PC-9 (cell line): ENCODE measurements at regions not wholly inside any gene's neighbourhood (a gene's known extent, or its start where the extent isn't known, plus 50 kb on each side); places are given as distances from the start of the nearest gene placed in this dataset.
"Not testable (repeated sequence)": the region's sequence is repeated elsewhere in the genome, so short reads cannot be mapped to it uniquely, and the experiment has no call there.

ENCODE experiments used
- BruUV-seq: library from RNA; stranded (reverse); fragments of 400-500 nt; replicated peaks from 2 replicates; lab custom pipeline; 2021; lab: Mats Ljungman, UMichigan
- CTCF ChIA-PET: fragments of 300-600 bp; sonication (Branson Sonifier 250); formaldehyde crosslinking; loops from one replicate; lab custom pipeline; 2022; ENCODE audit warnings: antibody characterized with exemption; lab: Charles Lee
- POLR2A ChIA-PET: fragments of 300-600 bp; sonication (Branson Sonifier 250); formaldehyde crosslinking; loops from one replicate; lab custom pipeline; 2022; ENCODE audit warnings: antibody characterized with exemption; ENCODE audit not compliant: unreplicated experiment; lab: Charles Lee
- DNase-seq, 2 experiments: peaks; one replicate each; pipeline versions ENCODE4 v3.0.0 to v3.0.0-alpha.2; 2015 to 2022; ENCODE audit warnings: mixed read lengths in 1 of 2
- H2AFZ ChIP-seq: fragments of 200-600 bp; sonication (generic); 2 replicates; pipeline ENCODE4 v1.8.1; 2017; ENCODE audit warnings: antibody characterized with exemption
- H3F3A ChIP-seq: fragments of 200-600 bp; sonication (generic); 2 replicates; pipeline ENCODE4 v1.8.1; 2017; ENCODE audit warnings: antibody characterized with exemption, mild to moderate bottlenecking, low read depth; ENCODE audit not compliant: insufficient read depth
- H3K27ac ChIP-seq: fragments of 200-600 bp; sonication (generic); 2 replicates; pipeline ENCODE4 v1.6.1; 2016; ENCODE audit warnings: mixed run types
- H3K27me3 ChIP-seq: fragments of 200-600 bp; sonication (generic); 2 replicates; pipeline ENCODE4 v1.6.1; 2016; ENCODE audit warnings: low read depth, mixed run types; ENCODE audit not compliant: insufficient read depth
- H3K36me3 ChIP-seq: fragments of 200-600 bp; sonication (generic); 2 replicates; pipeline ENCODE4 v1.6.1; 2016; ENCODE audit warnings: low read depth, mixed run types
- H3K4me1 ChIP-seq: fragments of 200-600 bp; sonication (generic); replicated peaks from 2 replicates; pipeline ENCODE4 v1.6.1; 2016; ENCODE audit warnings: mixed run types; ENCODE audit not compliant: insufficient read depth
- H3K4me2 ChIP-seq: fragments of 200-600 bp; sonication (generic); 2 replicates; pipeline ENCODE4 v1.6.1; 2017; ENCODE audit warnings: mixed run types
- H3K4me3 ChIP-seq: fragments of 200-600 bp; sonication (generic); 2 replicates; pipeline ENCODE4 v1.6.1; 2016; ENCODE audit warnings: mixed run types
- H3K79me2 ChIP-seq: fragments of 200-600 bp; sonication (generic); 2 replicates; pipeline ENCODE4 v1.6.1; 2017; ENCODE audit warnings: low read depth, mixed run types
- H3K9me2 ChIP-seq: fragments of 200-600 bp; sonication (generic); 2 replicates; pipeline ENCODE4 v1.8.1; 2017; ENCODE audit warnings: mild to moderate bottlenecking; ENCODE audit not compliant: insufficient read depth
- H3K9me3 ChIP-seq: fragments of 200-600 bp; sonication (generic); 2 replicates; pipeline ENCODE4 v1.8.1; 2016; ENCODE audit warnings: low read depth; ENCODE audit not compliant: insufficient read depth
- H4K20me1 ChIP-seq: fragments of 200-600 bp; sonication (generic); 2 replicates; pipeline ENCODE4 v1.8.1; 2017; ENCODE audit not compliant: insufficient read depth
- EZH2 ChIP-seq: fragments of 200-600 bp; sonication (generic); IDR thresholded peaks from 2 replicates; pipeline ENCODE4 v1.8.0; 2017; ENCODE audit warnings: antibody characterized with exemption, low read depth
- intact Hi-C: fragments of 100-400 bp; cut with micrococcal nuclease; formaldehyde crosslinking; loops from one replicate; pipeline ENCODE4 v1.10.0; 2022; ENCODE audit not compliant: unreplicated experiment
- TF ChIP-seq, protein P1 (sequence below): fragments of 200-600 bp; sonication (generic); conservative IDR thresholded peaks from 2 replicates; pipeline ENCODE4 v1.6.1; 2017; ENCODE audit warnings: mixed run types, antibody characterized with exemption, mild to moderate bottlenecking, moderate library complexity

DNA sequence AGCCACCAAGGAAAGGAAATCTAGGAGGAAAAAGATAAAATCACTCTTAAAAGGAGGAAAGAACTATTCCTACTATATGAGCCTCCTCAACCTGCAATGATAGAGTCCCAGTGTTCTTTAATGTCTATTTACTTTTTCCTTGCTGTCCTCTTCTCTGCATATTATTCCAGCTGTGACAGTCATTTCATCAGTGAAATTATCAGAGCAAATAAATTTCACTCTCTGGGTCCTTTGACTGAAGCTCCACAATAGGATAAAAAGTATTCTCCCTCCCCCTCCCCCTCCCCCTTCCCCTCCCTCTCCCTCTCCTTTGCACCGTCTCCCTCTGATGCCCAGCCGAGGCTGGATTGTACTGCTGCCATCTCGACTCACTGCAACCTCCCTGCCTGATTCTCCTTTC, 107.5 kb upstream of the DPT start:
- TF ChIP-seq EZH2 = no peak
- TF ChIP-seq, protein P1, sequence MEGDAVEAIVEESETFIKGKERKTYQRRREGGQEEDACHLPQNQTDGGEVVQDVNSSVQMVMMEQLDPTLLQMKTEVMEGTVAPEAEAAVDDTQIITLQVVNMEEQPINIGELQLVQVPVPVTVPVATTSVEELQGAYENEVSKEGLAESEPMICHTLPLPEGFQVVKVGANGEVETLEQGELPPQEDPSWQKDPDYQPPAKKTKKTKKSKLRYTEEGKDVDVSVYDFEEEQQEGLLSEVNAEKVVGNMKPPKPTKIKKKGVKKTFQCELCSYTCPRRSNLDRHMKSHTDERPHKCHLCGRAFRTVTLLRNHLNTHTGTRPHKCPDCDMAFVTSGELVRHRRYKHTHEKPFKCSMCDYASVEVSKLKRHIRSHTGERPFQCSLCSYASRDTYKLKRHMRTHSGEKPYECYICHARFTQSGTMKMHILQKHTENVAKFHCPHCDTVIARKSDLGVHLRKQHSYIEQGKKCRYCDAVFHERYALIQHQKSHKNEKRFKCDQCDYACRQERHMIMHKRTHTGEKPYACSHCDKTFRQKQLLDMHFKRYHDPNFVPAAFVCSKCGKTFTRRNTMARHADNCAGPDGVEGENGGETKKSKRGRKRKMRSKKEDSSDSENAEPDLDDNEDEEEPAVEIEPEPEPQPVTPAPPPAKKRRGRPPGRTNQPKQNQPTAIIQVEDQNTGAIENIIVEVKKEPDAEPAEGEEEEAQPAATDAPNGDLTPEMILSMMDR = no peak
- POLR2A ChIA-PET = no interaction called here
- H3K27me3 ChIP-seq = no peaks in the 10 kb centered on the region
- no peak overlapping the region for H3K4me2 ChIP-seq
- no TSS peak for BruUV-seq
- H2AFZ ChIP-seq = no peak overlapping the region
- H3K4me3 ChIP-seq = no peak overlapping the region
- no peaks in the 10 kb centered on the region for H3F3A ChIP-seq
- H3K36me3 ChIP-seq = no peaks in the 10 kb centered on the region
- H3K4me1 ChIP-seq = no peaks in the 10 kb centered on the region
- no peaks in the 10 kb centered on the region for H4K20me1 ChIP-seq
- no peak for DNase-seq
- no peaks in the 10 kb centered on the region; the same call in 1 of the 2 replicates for H3K9me2 ChIP-seq
- CTCF ChIA-PET = no interaction called here
- H3K27ac ChIP-seq = no peak overlapping the region
- H3K9me3 ChIP-seq = no peaks in the 10 kb centered on the region
- no peaks in the 10 kb centered on the region for H3K79me2 ChIP-seq
- intact Hi-C loops = no loop called here

- H3K9me2 ChIP-seq, CTCF ChIA-PET, H4K20me1 ChIP-seq, H3K4me1 ChIP-seq, H3K4me2 ChIP-seq, H2AFZ ChIP-seq, H3K27ac ChIP-seq, H3K4me3 ChIP-seq, H3K9me3 ChIP-seq, POLR2A ChIA-PET, H3K27me3 ChIP-seq, DNase-seq, BruUV-seq, H3K79me2 ChIP-seq, H3K36me3 ChIP-seq, H3F3A ChIP-seq, intact Hi-C loops: not testable (repeated sequence)
Observed at GRCh38 chr1:168837230-168837629, 108.2 kb upstream of the DPT start.

- Histone ChIP-seq H2AFZ (no peak overlapping the region), H3K27ac (no peak overlapping the region), H3K4me3 (no peak overlapping the region), H3K27me3 (no peaks in the 10 kb centered on the region), H3K4me1 (0 out of 2 replicates have a peak, but pooled peaks cover 6% of the 10 kb centered on the region), H3K79me2 (no peaks in the 10 kb centered on the region), H3K4me2 (no peak overlapping the region), H4K20me1 (no peaks in the 10 kb centered on the region), H3F3A (no peaks in the 10 kb centered on the region), H3K9me3 (no peaks in the 10 kb centered on the region), H3K9me2 (no peaks in the 10 kb centered on the region; the same call in 1 of the 2 replicates), H3K36me3 (no peaks in the 10 kb centered on the region)
- no TSS peak for BruUV-seq
- POLR2A ChIA-PET = no interaction called here
- CTCF ChIA-PET = no interaction called here
- no peak for DNase-seq
- intact Hi-C loops = no loop called here
- no peak for TF ChIP-seq EZH2
- TF ChIP-seq, protein P1 = no peak
Observed at GRCh38 chr1:168842306-168842705, 113.3 kb upstream of the DPT start.

DNA sequence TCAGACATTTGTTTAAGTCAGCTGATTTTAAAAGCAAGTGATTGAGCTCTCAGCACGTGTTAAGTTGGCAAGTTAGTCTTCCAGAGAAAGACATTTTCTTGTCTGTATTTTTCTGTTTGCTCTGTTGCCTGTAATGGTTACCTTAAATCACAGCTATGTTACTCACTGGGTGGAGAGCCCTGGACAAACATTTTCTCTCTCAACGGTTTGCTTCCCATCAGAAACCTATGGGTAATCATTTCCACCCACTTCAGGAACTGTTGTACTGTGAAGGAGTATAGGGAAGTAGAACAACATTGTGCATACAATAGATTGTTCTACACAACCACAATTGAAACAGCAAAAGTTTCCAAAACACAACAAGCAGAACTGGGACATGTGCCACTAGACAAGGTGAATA, 113.9 kb upstream of the DPT start:
- Histone ChIP-seq H3K9me3 (no peaks in the 10 kb centered on the region), H4K20me1 (no peaks in the 10 kb centered on the region), H3K27me3 (no peaks in the 10 kb centered on the region), H3K4me2 (no peak overlapping the region), H3F3A (no peaks in the 10 kb centered on the region), H3K4me3 (no peak overlapping the region), H3K9me2 (no peaks in the 10 kb centered on the region; the same call in 1 of the 2 replicates), H3K27ac (no peak overlapping the region), H3K79me2 (no peaks in the 10 kb centered on the region), H3K4me1 (0 out of 2 replicates have a peak, but pooled peaks cover 6% of the 10 kb centered on the region), H3K36me3 (no peaks in the 10 kb centered on the region), H2AFZ (no peak overlapping the region)
- intact Hi-C loops = no loop called here
- DNase-seq = no peak
- ChIA-PET CTCF (no interaction called here), POLR2A (no interaction called here)
- TF ChIP-seq, protein P1 = no peak
- no peak for TF ChIP-seq EZH2
- no TSS peak for BruUV-seq
